IPS-NIHi7 (cell line): ENCODE measurements at regions not wholly inside any gene's neighbourhood (a gene's known extent, or its start where the extent isn't known, plus 50 kb on each side); places are given as distances from the start of the nearest gene placed in this dataset.

ENCODE experiments used
- DNase-seq: peaks from one replicate; pipeline ENCODE4 v3.0.0; 2012; ENCODE audit warnings: mixed read lengths; ENCODE audit errors: extremely low spot score

- no peak for DNase-seq
These were observed 371.8 kb upstream of the POU3F1 start for GRCh38 chr1:38418195-38419030.

DNA sequence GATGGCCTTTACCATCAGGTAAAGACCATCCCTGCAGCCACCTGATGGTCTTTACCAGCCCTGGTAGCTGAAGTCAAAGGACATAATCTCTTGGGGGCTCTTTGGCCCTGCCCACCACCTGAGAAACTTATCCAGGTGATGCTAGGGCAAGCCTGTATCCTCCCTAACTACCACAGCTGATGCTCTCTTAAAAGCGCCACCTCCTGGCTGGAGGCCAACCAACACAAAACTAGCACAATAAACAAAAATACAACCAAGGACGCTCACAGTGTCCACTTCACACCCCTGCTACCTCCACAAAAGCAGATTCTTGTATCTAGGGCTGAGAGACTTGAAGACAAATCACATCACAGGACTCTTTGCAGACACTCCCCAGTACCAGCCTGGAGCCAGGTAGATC, 357.1 kb upstream of the POU3F1 start:
- DNase-seq = no peak

GRCh38 chr1:38402230-38402815, 355.7 kb upstream of the POU3F1 start:
- DNase-seq = no peak

- no peak for DNase-seq
These were observed 350.0 kb upstream of the POU3F1 start for GRCh38 chr1:38396606-38397005.

GRCh38 chr1:38394303-38394702, 347.7 kb upstream of the POU3F1 start:
- DNase-seq = no peak

GRCh38 chr1:38392861-38393260, 346.3 kb upstream of the POU3F1 start:
- DNase-seq = no peak

- DNase-seq = no peak
These were observed 334.7 kb upstream of the POU3F1 start for GRCh38 chr1:38381256-38381655.

GRCh38 chr1:38376577-38376976, 330.0 kb upstream of the POU3F1 start:
- DNase-seq = no peak

DNA sequence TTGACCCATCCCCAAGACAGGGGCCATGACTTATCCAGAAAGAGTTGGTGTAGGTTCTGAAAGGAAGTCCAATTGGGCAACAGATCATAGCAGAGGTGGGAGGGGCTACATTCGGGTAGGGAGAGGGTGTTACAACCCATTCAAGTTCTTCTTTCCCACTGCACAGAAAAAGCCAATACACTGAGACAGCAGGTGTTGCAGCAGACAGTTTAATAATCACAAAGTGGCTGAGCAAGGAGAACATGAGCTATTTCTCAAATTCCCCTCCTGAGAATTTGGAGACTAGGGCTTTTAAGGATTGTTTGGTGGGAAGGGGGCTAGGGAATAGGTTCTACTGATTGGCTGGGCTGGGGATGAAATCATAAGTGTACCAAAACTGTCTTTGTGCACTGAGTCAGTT, 328.4 kb upstream of the POU3F1 start:
- peak; percentile 3 for DNase-seq

GRCh38 chr1:38371505-38371844, 324.9 kb upstream of the POU3F1 start:
- no peak for DNase-seq

DNA sequence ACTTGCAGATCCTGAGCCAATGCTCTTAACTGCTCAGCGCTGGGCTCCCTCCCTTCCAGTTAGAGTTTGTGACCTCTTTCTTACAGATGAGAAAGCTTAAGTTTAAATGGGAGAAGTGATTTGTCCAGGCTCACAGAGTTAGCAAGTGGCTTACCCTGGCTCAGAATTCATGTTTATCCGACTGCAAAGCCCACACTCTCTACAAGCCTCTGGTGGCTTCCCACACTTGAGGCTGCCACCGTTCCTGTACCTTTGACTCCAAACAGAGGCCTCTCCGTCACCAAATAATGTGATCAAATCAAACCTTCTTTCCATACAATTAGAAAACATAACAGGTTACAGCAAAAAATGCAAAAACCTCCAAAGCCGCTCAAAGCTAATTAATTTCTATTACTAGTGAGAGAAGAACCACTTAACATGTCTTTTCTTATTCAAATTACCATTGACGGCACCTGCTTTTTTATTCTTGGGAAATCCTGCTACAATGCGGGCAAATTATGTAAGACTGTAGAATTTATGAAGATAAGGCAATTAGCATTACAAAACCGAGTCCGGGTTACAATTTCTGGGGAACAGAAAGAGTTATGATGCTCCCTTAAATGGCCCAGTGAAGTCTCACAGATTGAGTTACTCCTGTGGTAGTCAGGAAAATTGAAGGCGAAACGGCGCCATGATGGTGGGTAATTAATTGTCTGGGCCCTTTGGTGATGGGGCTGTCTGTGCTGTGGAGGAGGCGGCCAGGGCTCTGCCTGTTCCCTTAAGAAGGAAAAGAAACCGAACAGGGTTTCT, 324.3 kb upstream of the POU3F1 start:
- peak; percentile 38 for DNase-seq

DNA sequence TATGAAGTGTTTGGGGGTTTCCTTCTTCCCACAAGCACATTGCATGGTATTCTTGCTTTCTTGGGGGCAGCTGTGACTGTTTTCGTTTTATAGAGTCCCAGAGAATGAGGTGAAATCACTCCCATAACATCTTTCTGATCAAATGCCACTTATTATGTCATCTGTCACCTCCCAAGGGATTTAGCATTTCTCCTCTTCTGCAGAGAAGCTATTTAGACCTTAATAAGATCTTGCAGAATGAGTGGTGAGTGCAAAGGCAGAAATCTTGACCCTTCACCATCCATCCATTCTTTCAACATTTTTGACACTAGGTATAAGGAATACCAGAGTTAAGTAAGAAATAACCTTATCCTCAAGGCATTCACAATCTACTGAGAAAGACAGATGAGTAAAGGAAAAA, 318.6 kb upstream of the POU3F1 start:
- no peak for DNase-seq

GRCh38 chr1:38361566-38361965, 315.0 kb upstream of the POU3F1 start:
- no peak for DNase-seq

- DNase-seq = peak; percentile 62
These were observed 314.2 kb upstream of the POU3F1 start for GRCh38 chr1:38360807-38361206.

GRCh38 chr1:38353956-38354355, 307.4 kb upstream of the POU3F1 start:
- no peak for DNase-seq

DNA sequence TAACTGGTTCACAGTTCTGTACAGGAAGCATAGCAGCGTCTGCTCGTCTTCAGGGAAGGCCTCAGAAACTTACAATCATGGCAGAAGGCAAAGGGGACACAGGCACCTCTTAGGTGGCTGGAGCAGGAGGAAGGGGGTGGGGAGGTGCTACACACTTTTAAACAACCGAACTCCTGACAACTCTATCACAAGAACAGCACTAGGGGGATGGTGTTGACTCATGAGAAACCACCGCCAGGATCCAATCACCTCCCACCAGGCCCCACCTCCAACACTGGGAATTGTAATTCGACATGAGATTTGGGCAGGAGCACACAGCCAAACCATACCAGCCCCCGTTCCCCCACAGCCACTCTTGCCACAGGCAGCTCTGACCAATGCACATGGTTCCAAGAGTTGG, 306.3 kb upstream of the POU3F1 start:
- no peak for DNase-seq

GRCh38 chr1:38347446-38348175, 301.0 kb upstream of the POU3F1 start:
- no peak for DNase-seq

DNA sequence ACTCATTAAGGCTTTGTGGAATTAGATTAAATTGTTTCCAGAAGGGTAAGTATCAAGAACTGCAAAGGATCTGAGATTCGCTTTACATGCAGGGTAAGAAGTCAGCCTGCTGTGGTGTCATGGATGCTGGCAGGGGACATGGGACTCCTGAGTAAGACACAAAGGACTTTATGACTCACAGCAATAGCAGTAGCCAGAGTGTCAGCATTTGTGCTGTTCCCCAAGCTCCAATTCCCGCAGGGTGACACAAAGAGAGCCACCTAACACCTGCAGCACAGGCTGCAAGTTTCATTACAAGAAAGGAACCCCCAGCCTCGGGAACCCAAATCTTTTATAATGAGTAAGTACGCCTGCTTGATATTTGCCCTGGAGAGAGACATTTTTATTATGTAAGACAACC, 298.1 kb upstream of the POU3F1 start:
- DNase-seq = no peak

- DNase-seq = no peak
These were observed 295.1 kb upstream of the POU3F1 start for GRCh38 chr1:38341694-38342093.

DNA sequence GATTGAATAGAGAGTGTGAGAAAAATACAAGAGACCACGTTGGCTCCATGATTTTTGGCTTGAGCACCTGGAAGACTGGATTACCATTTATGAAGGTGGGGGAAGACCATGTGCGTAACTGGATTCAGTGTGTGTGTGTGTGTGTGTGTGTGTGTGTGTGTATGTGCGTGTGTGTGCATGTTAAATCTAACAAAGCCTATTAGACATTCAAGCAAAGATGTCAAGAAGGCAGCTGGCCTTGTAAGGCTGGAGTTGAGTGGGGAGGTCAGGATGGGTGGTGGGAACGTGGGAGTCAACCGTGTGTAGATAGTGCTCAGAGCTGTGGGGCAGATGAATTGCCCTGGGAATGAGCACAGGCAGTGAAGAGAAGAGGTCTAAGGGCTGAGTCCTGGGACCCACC, 293.8 kb upstream of the POU3F1 start:
- DNase-seq = no peak

- no peak for DNase-seq
These were observed 291.1 kb upstream of the POU3F1 start for GRCh38 chr1:38337711-38338110.

DNA sequence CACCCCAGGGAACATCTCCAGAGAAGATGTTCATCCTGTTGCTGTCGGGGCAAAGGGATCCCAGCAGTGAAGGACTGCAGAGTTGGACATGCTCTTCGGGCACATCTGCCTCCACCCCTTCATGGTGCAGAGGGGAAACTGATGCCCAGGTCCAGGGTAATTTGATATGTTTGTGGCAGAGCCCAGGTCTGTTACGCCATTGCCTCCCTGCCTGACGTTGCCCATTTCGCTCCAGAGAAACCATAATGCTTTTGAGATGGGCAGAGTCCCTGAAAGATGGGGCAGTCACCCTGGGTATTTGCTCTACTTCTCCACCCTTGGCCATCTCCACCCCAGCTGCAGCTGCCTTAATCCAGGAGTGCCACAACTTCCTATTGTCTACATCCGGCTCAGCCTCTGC, 290.4 kb upstream of the POU3F1 start:
- DNase-seq = no peak
